HepG2 (cell line): ENCODE measurements at regions not wholly inside any gene's neighbourhood (a gene's known extent, or its start where the extent isn't known, plus 50 kb on each side); places are given as distances from the start of the nearest gene placed in this dataset.

Experiments
- ATAC-seq: fragments of 200-7000 bp; cut with Tn5 transposase; 3 replicates; pipeline ENCODE4 v1.9.1; 2020; ENCODE audit warnings: mild to moderate bottlenecking, moderate library complexity
- BruUV-seq: library from RNA; stranded (reverse); fragments of 400-500 nt; replicated peaks from 2 replicates; lab custom pipeline; 2021; lab: Mats Ljungman, UMichigan
- CTCF ChIA-PET: fragments of 300-600 bp; formaldehyde crosslinking; extraction: SDS; loops from one replicate; lab custom pipeline; 2021; ENCODE audit warnings: low total read pairs, inconsistent platforms, low intra/inter-chr PET ratio; lab: Yijun Ruan, JAX
- POLR2A ChIA-PET: fragments of 350-600 bp; sonication (Branson Sonifier 250); formaldehyde crosslinking; loops from one replicate; lab custom pipeline; 2020; ENCODE audit warnings: antibody characterized with exemption, inconsistent platforms; lab: Yijun Ruan, JAX
- DNase-seq: peaks from one replicate; pipeline ENCODE4 v3.0.0-alpha.2; 2015; ENCODE audit warnings: low spot score
- FAIRE-seq: peaks from 3 replicates; lab custom pipeline; 2011; peaks lifted over from hg19 to GRCh38; lab: Jason Lieb, UNC
- H2AFZ ChIP-seq: one replicate; pipeline ENCODE4 v1.6.1; 2011; ENCODE audit warnings: low read length, inconsistent platforms
- H3K27ac ChIP-seq: fragments of 300-600 bp; 3 replicates; pipeline ENCODE4 v1.8.0; 2011; ENCODE audit warnings: mixed run types, mild to moderate bottlenecking, mixed read lengths, low read length, inconsistent platforms; ENCODE audit not compliant: insufficient read depth; ENCODE audit errors: extremely low read length
- H3K27me3 ChIP-seq, 2 experiments: fragments of 200-600 bp in 1 of 2; 2 replicates in 1 of 2; 3 replicates in 1 of 2; pipeline versions ENCODE4 v1.6.0 to v1.8.0; 2011; ENCODE audit warnings: low read length in 2 of 2, mild to moderate bottlenecking in 2 of 2, moderate library complexity in 2 of 2, inconsistent platforms in 1 of 2; ENCODE audit not compliant: insufficient read depth in 2 of 2, control insufficient read depth in 1 of 2
- H3K36me3 ChIP-seq, 2 experiments: fragments of 200-600 bp in 1 of 2; replicated peaks in 1 of 2; 2 replicates in 1 of 2; 3 replicates in 1 of 2; pipeline versions ENCODE4 v1.5.1 to v1.8.0; 2011; ENCODE audit warnings: low read length in 2 of 2, inconsistent platforms in 1 of 2; ENCODE audit not compliant: insufficient read depth in 2 of 2, control insufficient read depth in 1 of 2
- H3K4me1 ChIP-seq: 2 replicates; pipeline ENCODE4 v1.5.1; 2012; ENCODE audit warnings: low read length, inconsistent platforms; ENCODE audit not compliant: insufficient read depth
- H3K4me2 ChIP-seq: 2 replicates; pipeline ENCODE4 v1.6.0; 2011; ENCODE audit warnings: low read depth, low read length, inconsistent platforms
- H3K4me3 ChIP-seq, 3 experiments: fragments of 200-600 bp in 1 of 3; sonication (generic), shearing (Covaris generic) in 1 of 3; replicated peaks in 1 of 3; 2 replicates each; pipeline ENCODE4 v1.5.1; 2011 to 2016; ENCODE audit warnings: low read length in 3 of 3, inconsistent platforms in 2 of 3, low read depth in 2 of 3, mild to moderate bottlenecking in 2 of 3, control low read depth in 1 of 3, mixed read lengths in 1 of 3; ENCODE audit not compliant: insufficient read depth in 1 of 3
- H3K79me2 ChIP-seq: one replicate; pipeline ENCODE4 v1.6.1; 2011; ENCODE audit warnings: low read length, inconsistent platforms; ENCODE audit not compliant: insufficient read depth
- H3K9ac ChIP-seq: 2 replicates; pipeline ENCODE4 v1.6.0; 2011; ENCODE audit warnings: mild to moderate bottlenecking, low read depth, low read length, inconsistent platforms; ENCODE audit not compliant: insufficient read depth
- H3K9me3 ChIP-seq: 2 replicates; pipeline ENCODE4 v1.5.1; 2012; ENCODE audit warnings: mild to moderate bottlenecking, low read length
- H4K20me1 ChIP-seq: 2 replicates; pipeline ENCODE4 v1.6.0; 2011; ENCODE audit warnings: inconsistent platforms, mild to moderate bottlenecking, low read length, moderate library complexity; ENCODE audit not compliant: insufficient read depth
- BCL6 ChIP-seq: IDR thresholded peaks from 2 replicates; pipeline ENCODE4 v1.6.1; 2016; ENCODE audit warnings: missing genetic modification reagents, missing compliant biosample characterization
- BORCS8-MEF2B ChIP-seq: sonication (generic); formaldehyde crosslinking; IDR thresholded peaks from 2 replicates; pipeline ENCODE4 v1.8.0; 2022; ENCODE audit warnings: mild to moderate bottlenecking, missing genetic modification reagents
- DBP ChIP-seq: sonication (generic); formaldehyde crosslinking; IDR thresholded peaks from 2 replicates; pipeline ENCODE4 v1.4.0; 2020; ENCODE audit warnings: missing genetic modification reagents; ENCODE audit errors: not compliant biosample characterization
- ETS1 ChIP-seq: sonication (generic); formaldehyde crosslinking; IDR thresholded peaks from 2 replicates; pipeline ENCODE4 v1.4.0; 2020; ENCODE audit warnings: missing genetic modification reagents
- FOXP1 ChIP-seq, 2 experiments: fragments of 450-650 bp in 1 of 2; IDR thresholded peaks; 2 replicates each; pipeline ENCODE4 v1.6.1; 2017 to 2018; ENCODE audit warnings: antibody characterized with exemption in 1 of 2
- HDAC1 ChIP-seq: sonication (generic); formaldehyde crosslinking; IDR thresholded peaks from 2 replicates; pipeline ENCODE4 v1.5.1; 2020; ENCODE audit warnings: mild to moderate bottlenecking, missing genetic modification reagents
- KLF11 ChIP-seq: IDR thresholded peaks from 2 replicates; pipeline ENCODE4 v1.6.1; 2016; ENCODE audit warnings: missing compliant biosample characterization
- MAFK ChIP-seq, 2 experiments: IDR thresholded peaks in 1 of 2; conservative IDR thresholded peaks in 1 of 2; 2 replicates each; pipeline ENCODE4 v1.6.1; 2011; ENCODE audit warnings: improper control_type of control experiment in 2 of 2, low read length in 2 of 2
- MXI1 ChIP-seq: IDR thresholded peaks from 3 replicates; pipeline ENCODE4 v1.6.1; 2012; ENCODE audit warnings: low read depth, low read length, inconsistent platforms, borderline replicate concordance
- REST ChIP-seq, 2 experiments: IDR thresholded peaks; 2 replicates each; pipeline ENCODE4 v1.6.1; 2011 to 2012; ENCODE audit warnings: low read length in 2 of 2, borderline replicate concordance in 1 of 2, low read depth in 1 of 2, mild to moderate bottlenecking in 1 of 2, moderate library complexity in 1 of 2
- SMARCC2 ChIP-seq: fragments of 450-650 bp; IDR thresholded peaks from 2 replicates; pipeline ENCODE4 v1.6.1; 2017; ENCODE audit warnings: antibody characterized with exemption, mild to moderate bottlenecking
- ZNF280B ChIP-seq: sonication (generic); formaldehyde crosslinking; IDR thresholded peaks from 2 replicates; pipeline ENCODE4 v1.5.0; 2020; ENCODE audit warnings: missing genetic modification reagents, mild to moderate bottlenecking, borderline replicate concordance
- ZNF367 ChIP-seq: sonication (generic); formaldehyde crosslinking; IDR thresholded peaks from 2 replicates; pipeline ENCODE4 v1.4.0; 2020; ENCODE audit warnings: missing genetic modification reagents, borderline replicate concordance
- ZNF550 ChIP-seq: sonication (generic); formaldehyde crosslinking; IDR thresholded peaks from 2 replicates; pipeline ENCODE4 v1.4.0; 2020; ENCODE audit warnings: mild to moderate bottlenecking, missing genetic modification reagents, borderline replicate concordance
- ZNF570 ChIP-seq: sonication (generic); formaldehyde crosslinking; IDR thresholded peaks from 2 replicates; pipeline ENCODE4 v1.4.0; 2020; ENCODE audit warnings: mild to moderate bottlenecking, missing genetic modification reagents, borderline replicate concordance
- ZNF672 ChIP-seq: sonication (generic); formaldehyde crosslinking; IDR thresholded peaks from 2 replicates; pipeline ENCODE4 v1.8.1; 2022; ENCODE audit warnings: missing genetic modification reagents
- ZNF740 ChIP-seq: sonication (generic); formaldehyde crosslinking; IDR thresholded peaks from 2 replicates; pipeline ENCODE4 v1.4.0; 2020; ENCODE audit warnings: missing genetic modification reagents
- ZNF747 ChIP-seq: sonication (generic); formaldehyde crosslinking; IDR thresholded peaks from 2 replicates; pipeline ENCODE4 v1.8.1; 2023; ENCODE audit warnings: missing genetic modification reagents, mild to moderate bottlenecking, borderline replicate concordance
- WGBS: methylation state at CpG from one replicate; pipeline ENCODE4 v1.1.6; 2017; ENCODE audit warnings: low lambda C conversion rate; 5-methylcytosine and 5-hydroxymethylcytosine counted together
- in situ Hi-C: cut with HindIII; loops from 2 replicates; pipeline ENCODE4 v1.10.0; 2017; ENCODE audit warnings: low pct_unique_long_range_greater_than_20kb; ENCODE audit not compliant: extremely low pct_ligation_motif_present
- intact Hi-C: fragments of 100-400 bp; cut with micrococcal nuclease; formaldehyde crosslinking; loops from one replicate; pipeline ENCODE4 v1.10.0; 2022; ENCODE audit not compliant: unreplicated experiment

GRCh38 chr2:35830833-35831232, 524.7 kb upstream of the CRIM1 start:
- ChIA-PET CTCF (no interaction called here), POLR2A (no interaction called here)
- Histone ChIP-seq H3K4me3 (no peak overlapping the region), H4K20me1 (no peaks in the 10 kb centered on the region), H2AFZ (no peak overlapping the region), H3K79me2 (no peaks in the 10 kb centered on the region), H3K4me2 (no peak overlapping the region), H3K27ac (no peak overlapping the region), H3K9ac (no peak overlapping the region), H3K36me3 (no peaks in the 10 kb centered on the region), H3K9me3 (no peaks in the 10 kb centered on the region), H3K27me3 (no peaks in the 10 kb centered on the region), H3K4me1 (no peaks in the 10 kb centered on the region)
- ATAC-seq (no peak), DNase-seq (no peak), FAIRE-seq (no peak)
- no TSS peak for BruUV-seq
- intact Hi-C loops: no loop called here
- in situ Hi-C loops: no loop called here
- WGBS: 12% methylated on average over 1 of the region's 1 CpG
- TF ChIP-seq DBP (CRISPR knock-in tag): no peak
- TF ChIP-seq ZNF672: no peak
- TF ChIP-seq KLF11 (CRISPR knock-in tag): no peak
- no peak for TF ChIP-seq HDAC1 (CRISPR knock-in tag)
- TF ChIP-seq ZNF550 (CRISPR knock-in tag): no peak
- no peak for TF ChIP-seq ETS1 (CRISPR knock-in tag)
- no peak for TF ChIP-seq REST (IDR thresholded peaks at IDR 0.05; ENCODE audit: borderline replicate concordance in 1 of 2, low read depth in 1 of 2, low read length in 2 of 2)
- TF ChIP-seq FOXP1 (IDR thresholded peaks at IDR 0.05): no peak
- TF ChIP-seq FOXP1 (CRISPR knock-in tag; IDR thresholded peaks at IDR 0.05): no peak
- TF ChIP-seq BCL6 (CRISPR knock-in tag): no peak
- no peak for TF ChIP-seq BORCS8-MEF2B (CRISPR knock-in tag)
- no peak for TF ChIP-seq MXI1
- no peak for TF ChIP-seq ZNF280B (CRISPR knock-in tag)
- no peak for TF ChIP-seq MAFK (conservative IDR thresholded peaks at IDR 0.05 in 1 of 2, IDR thresholded peaks at IDR 0.05 in 1 of 2; ENCODE audit: low read length in 2 of 2)
- no peak for TF ChIP-seq ZNF367 (CRISPR knock-in tag)
- TF ChIP-seq SMARCC2: no peak
- TF ChIP-seq ZNF570 (CRISPR knock-in tag): no peak
- no peak for TF ChIP-seq ZNF747 (CRISPR knock-in tag)
- TF ChIP-seq ZNF740 (CRISPR knock-in tag): no peak
